NT2/D1 (cell line): ENCODE measurements at regions not wholly inside any gene's neighbourhood (a gene's known extent, or its start where the extent isn't known, plus 50 kb on each side); places are given as distances from the start of the nearest gene placed in this dataset.

ENCODE experiments used
- SUZ12 ChIP-seq: IDR thresholded peaks from 2 replicates; pipeline ENCODE4 v1.6.1; 2011; ENCODE audit not compliant: insufficient read length, insufficient read depth; ENCODE audit errors: extremely low read depth
- YY1 ChIP-seq: IDR thresholded peaks from 2 replicates; pipeline ENCODE4 v1.6.1; 2011; ENCODE audit not compliant: insufficient read length, insufficient read depth
- ZNF274 ChIP-seq: IDR thresholded peaks from 2 replicates; pipeline ENCODE4 v1.6.1; 2011; ENCODE audit warnings: mild to moderate bottlenecking, low read depth, low read length

- TF ChIP-seq SUZ12, result no peak
- no peak for TF ChIP-seq YY1
- TF ChIP-seq ZNF274, result no peak
Observed at GRCh38 chr3:72481542-72481941, 366.7 kb downstream of the SHQ1 start.
